ENCODE measurements at regions not wholly inside any gene's neighbourhood (a gene's known extent, or its start where the extent isn't known, plus 50 kb on each side); places are given as distances from the start of the nearest gene placed in this dataset.

GRCh38 chr3:168653255-168653654 lies 557.5 kb upstream of the GOLIM4 start:
- WGBS, 2 experiments (ENCODE audit: low coverage in 1 of 2, low lambda C conversion rate in 2 of 2, missing lambda C conversion rate in 2 of 2): 0 to 5% methylated on average over 1 of the region's 1 CpG
- no peaks in the 10 kb centered on the region for H3F3A ChIP-seq (ENCODE audit: insufficient read depth)
- H3K4me2 ChIP-seq (ENCODE audit: unreplicated experiment): no peak overlapping the region
- in situ Hi-C loops (cut with MboI): no loop called here
- TF ChIP-seq EZH2phosphoT487 (IDR thresholded peaks at IDR 0.05; ENCODE audit: insufficient read depth, low read depth) (no peak), EZH2 (IDR thresholded peaks at IDR 0.05; ENCODE audit: insufficient read depth, poor library complexity, severe bottlenecking) (no peak)
- H4K20me1 ChIP-seq (ENCODE audit: insufficient read depth): no peaks in the 10 kb centered on the region
- no peaks in the 10 kb centered on the region; the same call in 1 of the 2 replicates for H3K27me3 ChIP-seq (replicated peaks; ENCODE audit: insufficient read depth)
- H3K9ac ChIP-seq: no peak overlapping the region
- H3K9me2 ChIP-seq (ENCODE audit: insufficient read depth): no peaks in the 10 kb centered on the region; the same call in 1 of the 2 replicates
- no peak overlapping the region for H3K27ac ChIP-seq
- H3K79me2 ChIP-seq (ENCODE audit: insufficient read depth): no peaks in the 10 kb centered on the region
- DNase-seq: no peak
- no peak overlapping the region for H3K4me3 ChIP-seq
- H2AFZ ChIP-seq: no peak overlapping the region
- H3K36me3 ChIP-seq (ENCODE audit: low read depth): no peaks in the 10 kb centered on the region
- no peaks in the 10 kb centered on the region for H3K9me3 ChIP-seq (ENCODE audit: low read depth)
- no peaks in the 10 kb centered on the region for H3K4me1 ChIP-seq (ENCODE audit: insufficient read depth)

- Histone ChIP-seq H3F3A (ENCODE audit: insufficient read depth) (no peaks in the 10 kb centered on the region), H3K4me1 (ENCODE audit: insufficient read depth) (no peaks in the 10 kb centered on the region), H3K9me3 (ENCODE audit: low read depth) (no peaks in the 10 kb centered on the region), H3K36me3 (ENCODE audit: low read depth) (no peaks in the 10 kb centered on the region), H3K9me2 (ENCODE audit: insufficient read depth) (no peaks in the 10 kb centered on the region; the same call in 1 of the 2 replicates), H3K27ac (no peak overlapping the region), H3K4me3 (no peak overlapping the region), H2AFZ (no peak overlapping the region), H3K79me2 (ENCODE audit: insufficient read depth) (no peaks in the 10 kb centered on the region), H3K9ac (no peak overlapping the region), H3K27me3 (replicated peaks; ENCODE audit: insufficient read depth) (no peaks in the 10 kb centered on the region; the same call in 1 of the 2 replicates), H4K20me1 (ENCODE audit: insufficient read depth) (no peaks in the 10 kb centered on the region), H3K4me2 (ENCODE audit: unreplicated experiment) (no peak overlapping the region)
- 55 to 68% methylated on average over 3 of the region's 3 CpGs for WGBS, 2 experiments (ENCODE audit: low coverage in 1 of 2, low lambda C conversion rate in 2 of 2, missing lambda C conversion rate in 2 of 2)
- TF ChIP-seq EZH2phosphoT487 (IDR thresholded peaks at IDR 0.05; ENCODE audit: insufficient read depth, low read depth) (no peak), EZH2 (IDR thresholded peaks at IDR 0.05; ENCODE audit: insufficient read depth, poor library complexity, severe bottlenecking) (no peak)
- no peak for DNase-seq
- in situ Hi-C loops (cut with MboI): no loop called here
Measured at GRCh38 chr3:168648321-168648720, 552.6 kb upstream of the GOLIM4 start.

- no peak for DNase-seq
- Histone ChIP-seq H3K9me2 (ENCODE audit: insufficient read depth) (no peaks in the 10 kb centered on the region; the same call in 1 of the 2 replicates), H3K4me1 (ENCODE audit: insufficient read depth) (no peaks in the 10 kb centered on the region), H3K27ac (no peak overlapping the region), H3K9ac (no peak overlapping the region), H3K9me3 (ENCODE audit: low read depth) (no peaks in the 10 kb centered on the region), H3F3A (ENCODE audit: insufficient read depth) (no peaks in the 10 kb centered on the region), H3K4me2 (ENCODE audit: unreplicated experiment) (no peak overlapping the region), H3K36me3 (ENCODE audit: low read depth) (no peaks in the 10 kb centered on the region), H3K79me2 (ENCODE audit: insufficient read depth) (no peaks in the 10 kb centered on the region), H4K20me1 (ENCODE audit: insufficient read depth) (no peaks in the 10 kb centered on the region), H2AFZ (no peak overlapping the region), H3K27me3 (replicated peaks; ENCODE audit: insufficient read depth) (no peaks in the 10 kb centered on the region; the same call in 1 of the 2 replicates), H3K4me3 (no peak overlapping the region)
- TF ChIP-seq EZH2 (IDR thresholded peaks at IDR 0.05; ENCODE audit: insufficient read depth, poor library complexity, severe bottlenecking) (no peak), EZH2phosphoT487 (IDR thresholded peaks at IDR 0.05; ENCODE audit: insufficient read depth, low read depth) (no peak)
- in situ Hi-C loops (cut with MboI): no loop called here
Measured at GRCh38 chr3:168647582-168647981, 551.9 kb upstream of the GOLIM4 start.

GRCh38 chr3:168645180-168645579 lies 549.5 kb upstream of the GOLIM4 start:
- TF ChIP-seq EZH2 (IDR thresholded peaks at IDR 0.05; ENCODE audit: insufficient read depth, poor library complexity, severe bottlenecking) (no peak), EZH2phosphoT487 (IDR thresholded peaks at IDR 0.05; ENCODE audit: insufficient read depth, low read depth) (no peak)
- no peaks in the 10 kb centered on the region for H3K36me3 ChIP-seq (ENCODE audit: low read depth)
- DNase-seq: no peak
- no peaks in the 10 kb centered on the region for H3K27me3 ChIP-seq (replicated peaks; ENCODE audit: insufficient read depth)
- H3K9ac ChIP-seq: no peak overlapping the region
- H3K4me3 ChIP-seq: no peak overlapping the region
- H3K9me2 ChIP-seq (ENCODE audit: insufficient read depth): no peaks in the 10 kb centered on the region
- no peaks in the 10 kb centered on the region for H3F3A ChIP-seq (ENCODE audit: insufficient read depth)
- H3K27ac ChIP-seq: no peak overlapping the region
- no peaks in the 10 kb centered on the region for H3K9me3 ChIP-seq (ENCODE audit: low read depth)
- 22 to 23% methylated on average over 2 of the region's 2 CpGs for WGBS, 2 experiments (ENCODE audit: low coverage in 1 of 2, low lambda C conversion rate in 2 of 2, missing lambda C conversion rate in 2 of 2)
- in situ Hi-C loops (cut with MboI): no loop called here
- H3K4me1 ChIP-seq (ENCODE audit: insufficient read depth): no peaks in the 10 kb centered on the region
- no peak overlapping the region for H2AFZ ChIP-seq
- H3K79me2 ChIP-seq (ENCODE audit: insufficient read depth): no peaks in the 10 kb centered on the region
- no peak overlapping the region for H3K4me2 ChIP-seq (ENCODE audit: unreplicated experiment)
- H4K20me1 ChIP-seq (ENCODE audit: insufficient read depth): no peaks in the 10 kb centered on the region

GRCh38 chr3:168628549-168628948 lies 532.8 kb upstream of the GOLIM4 start:
- no peaks in the 10 kb centered on the region for H4K20me1 ChIP-seq (ENCODE audit: insufficient read depth)
- no peak overlapping the region for H3K4me2 ChIP-seq (ENCODE audit: unreplicated experiment)
- H3K79me2 ChIP-seq (ENCODE audit: insufficient read depth): no peaks in the 10 kb centered on the region
- no peaks in the 10 kb centered on the region for H3F3A ChIP-seq (ENCODE audit: insufficient read depth)
- in situ Hi-C loops (cut with MboI): no loop called here
- H3K4me3 ChIP-seq: no peak overlapping the region
- 0 out of 2 replicates have a peak, but pooled peaks cover 7% of the 10 kb centered on the region for H3K27me3 ChIP-seq (replicated peaks; ENCODE audit: insufficient read depth)
- no peaks in the 10 kb centered on the region for H3K9me2 ChIP-seq (ENCODE audit: insufficient read depth)
- no peak for DNase-seq
- H3K9ac ChIP-seq: no peak overlapping the region
- no peak overlapping the region for H2AFZ ChIP-seq
- H3K27ac ChIP-seq: no peak overlapping the region
- no peaks in the 10 kb centered on the region for H3K9me3 ChIP-seq (ENCODE audit: low read depth)
- H3K36me3 ChIP-seq (ENCODE audit: low read depth): no peaks in the 10 kb centered on the region
- H3K4me1 ChIP-seq (ENCODE audit: insufficient read depth): no peaks in the 10 kb centered on the region
- no peak for TF ChIP-seq EZH2 (IDR thresholded peaks at IDR 0.05; ENCODE audit: insufficient read depth, poor library complexity, severe bottlenecking)
- TF ChIP-seq EZH2phosphoT487 (IDR thresholded peaks at IDR 0.05; ENCODE audit: insufficient read depth, low read depth): no peak

Measured in GM23248 (cell line).